NCI-H524 (cell line): ENCODE measurements at regions not wholly inside any gene's neighbourhood (a gene's known extent, or its start where the extent isn't known, plus 50 kb on each side); places are given as distances from the start of the nearest gene placed in this dataset.
A peak's percentile ranks its signal among the peaks of the same experiment; 100 is the strongest.
"Not testable (repeated sequence)": the region's sequence is repeated elsewhere in the genome, so short reads cannot be mapped to it uniquely, and the experiment has no call there.

Source experiments
- DNase-seq, 2 experiments: peaks; one replicate each; lab custom pipeline; 2025; lab: John Stamatoyannopoulos, UW

- DNase-seq, result no peak
These were observed 362.3 kb upstream of the EPHA5 start for GRCh38 chr4:66032571-66032970.

GRCh38 chr4:66028668-66029067, 358.4 kb upstream of the EPHA5 start:
- no peak for DNase-seq

DNA sequence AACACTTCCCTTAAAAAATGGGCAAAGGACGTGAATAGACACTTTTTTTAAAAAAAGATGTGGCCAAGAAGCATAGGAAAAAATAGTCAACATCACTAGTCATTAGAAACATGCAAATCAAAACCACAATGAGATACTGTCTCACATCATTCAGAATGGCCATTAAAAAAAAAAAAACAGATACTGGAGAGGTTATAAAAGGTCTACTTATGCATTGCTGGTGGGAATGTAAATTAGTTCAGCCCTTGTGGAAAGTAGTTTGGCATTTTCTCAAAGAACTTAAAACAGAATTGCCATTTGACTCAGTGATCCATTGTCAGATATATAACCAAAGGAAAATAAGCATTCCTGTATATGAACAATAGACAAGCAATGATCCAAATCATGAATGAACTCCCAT, 352.8 kb upstream of the EPHA5 start:
- no peak for DNase-seq

DNA sequence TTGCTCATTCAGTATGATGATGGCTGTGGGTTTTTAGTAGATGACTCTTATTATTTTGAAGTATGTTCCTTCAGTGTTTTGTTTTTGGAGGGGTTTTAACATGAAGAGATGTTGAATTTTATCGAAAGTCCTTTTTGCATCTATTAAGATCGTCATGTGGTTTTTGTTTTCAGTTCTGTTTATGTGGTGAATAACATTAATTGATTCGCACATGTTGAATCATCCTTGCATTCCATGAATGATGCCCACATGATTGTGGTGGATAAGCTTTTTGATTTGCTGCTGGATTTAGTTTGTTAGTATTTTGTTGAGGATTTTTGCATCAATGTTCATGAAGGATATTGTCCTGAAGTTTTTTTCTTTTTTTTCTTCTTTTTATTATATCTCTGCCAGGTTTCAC, 347.4 kb upstream of the EPHA5 start:
- DNase-seq, result no peak

- DNase-seq, result no peak
These were observed 346.0 kb upstream of the EPHA5 start for GRCh38 chr4:66016240-66016639.

DNA sequence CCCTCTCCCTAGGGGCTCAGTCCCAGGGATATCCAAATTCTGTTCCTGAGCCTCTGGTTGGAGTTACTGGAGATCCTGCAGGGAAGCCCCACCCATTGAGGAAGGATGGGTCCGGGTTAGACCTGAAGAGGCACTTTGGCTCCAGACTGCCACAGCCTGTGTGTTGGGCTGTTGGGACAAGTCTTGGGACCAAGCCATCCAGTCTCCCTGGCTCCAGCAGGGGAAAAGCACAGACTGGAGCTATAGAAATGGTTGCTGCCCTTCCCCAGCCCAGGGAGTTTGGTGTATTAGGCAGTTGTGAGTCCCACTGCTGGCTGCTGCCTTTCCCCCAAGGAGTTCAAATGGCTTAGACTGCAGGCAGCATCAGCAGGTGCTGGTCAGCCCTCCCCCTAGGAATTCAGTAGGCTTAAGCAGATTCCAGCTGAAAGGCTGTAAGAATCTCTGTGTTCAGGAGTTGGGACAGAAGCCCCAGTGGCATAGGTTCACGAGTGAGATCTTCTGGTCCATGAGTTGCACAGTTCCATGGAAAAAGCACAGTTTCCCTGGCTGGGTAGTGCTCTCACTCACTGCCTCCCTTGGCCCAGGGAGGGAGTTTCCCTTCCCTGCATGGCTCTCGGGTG, 344.0 kb upstream of the EPHA5 start:
- DNase-seq, result no peak

DNA sequence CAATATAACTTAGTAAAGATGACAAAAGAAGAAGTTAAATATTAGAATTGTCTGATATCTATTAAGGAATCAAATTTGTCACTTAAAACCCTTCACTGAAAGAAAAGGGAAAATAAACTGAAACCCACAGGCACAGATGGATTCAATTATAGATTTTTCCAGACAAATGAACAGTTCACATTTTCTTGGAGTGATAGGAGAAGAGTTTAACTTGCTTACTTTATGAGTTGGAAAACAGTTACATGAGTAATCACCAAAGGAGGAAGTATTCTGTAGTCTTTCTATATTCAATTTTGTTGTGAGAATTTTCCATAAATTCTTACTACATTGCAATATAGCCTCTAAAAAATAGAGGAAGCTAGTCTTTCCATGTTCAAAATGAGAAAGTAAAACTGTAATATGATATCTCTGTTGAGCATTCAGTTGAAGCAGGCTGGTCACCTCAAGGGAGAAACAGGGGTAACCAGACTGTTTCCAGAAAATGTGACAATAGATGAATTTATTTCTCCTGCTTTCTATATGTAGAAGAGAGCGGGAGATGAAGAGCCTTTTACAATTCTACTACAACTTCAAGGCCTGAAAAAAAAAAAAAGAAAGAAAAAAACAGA, 330.3 kb upstream of the EPHA5 start:
- no peak for DNase-seq

GRCh38 chr4:65999518-65999871, 329.2 kb upstream of the EPHA5 start:
- no peak for DNase-seq

DNA sequence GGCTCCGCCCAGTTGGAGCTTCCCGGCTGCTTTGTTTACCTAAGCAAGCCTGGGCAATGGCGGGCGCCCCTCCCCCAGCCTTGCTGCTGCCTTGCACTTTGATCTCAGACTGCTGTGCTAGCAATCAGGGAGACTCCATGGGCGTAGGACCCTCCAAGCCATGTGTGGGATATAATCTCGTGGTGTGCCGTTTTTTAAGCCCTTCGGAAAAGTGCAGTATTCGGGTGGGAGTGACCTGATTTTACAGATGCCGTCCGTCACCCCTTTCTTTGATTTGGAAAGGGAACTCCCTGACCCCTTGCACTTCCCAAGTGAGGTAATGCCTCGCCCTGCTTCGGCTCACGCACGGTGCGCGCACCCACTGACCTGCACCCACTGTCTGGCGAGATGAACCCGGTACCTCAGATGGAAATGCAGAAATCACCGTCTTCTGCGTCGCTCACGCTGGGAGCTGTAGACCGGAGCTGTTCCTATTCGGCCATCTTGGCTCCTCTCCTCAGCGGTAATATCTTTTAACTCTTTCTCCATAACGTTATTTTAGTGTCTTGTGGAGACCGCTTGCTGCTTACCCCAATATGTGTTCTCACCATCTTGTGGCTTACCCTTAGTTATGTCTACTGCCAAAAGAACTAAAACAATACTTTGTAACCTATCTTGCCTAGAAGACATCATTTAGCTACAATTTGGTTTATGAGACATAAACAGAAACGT, 328.7 kb upstream of the EPHA5 start:
- DNase-seq, result not testable (repeated sequence)

DNA sequence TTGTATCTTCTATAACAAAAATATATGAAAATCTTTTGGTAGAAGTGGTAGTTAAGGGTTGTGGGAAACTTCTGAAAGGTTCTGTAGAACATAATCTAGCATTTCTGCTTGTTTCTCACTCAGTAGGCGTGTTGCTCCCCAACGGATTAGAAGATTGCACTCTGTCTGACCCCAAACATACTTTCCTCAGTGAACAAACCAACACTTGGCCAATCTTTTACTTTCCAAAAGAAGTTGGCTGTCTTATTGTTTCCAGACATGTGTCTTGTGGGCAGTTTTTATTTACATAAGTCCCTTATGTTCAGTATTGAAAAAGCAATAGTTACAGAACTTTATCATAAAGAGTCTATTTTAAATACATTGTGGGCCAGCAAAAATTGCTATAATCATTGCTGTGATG, 312.8 kb upstream of the EPHA5 start:
- DNase-seq, result no peak

DNA sequence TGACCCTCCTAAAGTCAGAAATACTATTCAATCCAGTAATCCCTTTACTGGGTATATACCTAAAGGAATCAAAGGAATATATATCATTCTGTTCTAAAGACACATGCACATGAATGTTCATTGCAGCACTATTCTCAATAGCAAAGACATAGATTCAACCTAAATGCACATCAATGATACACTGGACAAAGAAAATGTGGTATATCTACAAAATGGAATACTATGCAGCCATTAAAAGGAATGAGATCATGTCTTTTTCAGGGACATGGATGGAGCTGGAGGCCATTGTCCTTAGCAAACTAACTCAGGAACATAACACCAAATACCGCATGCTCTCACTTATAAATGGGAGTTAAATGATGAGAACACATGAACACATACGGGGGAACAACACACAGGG, 306.0 kb upstream of the EPHA5 start:
- no peak for DNase-seq

GRCh38 chr4:65973186-65973585, 302.9 kb upstream of the EPHA5 start:
- no peak for DNase-seq

GRCh38 chr4:65971686-65972085, 301.4 kb upstream of the EPHA5 start:
- no peak for DNase-seq

DNA sequence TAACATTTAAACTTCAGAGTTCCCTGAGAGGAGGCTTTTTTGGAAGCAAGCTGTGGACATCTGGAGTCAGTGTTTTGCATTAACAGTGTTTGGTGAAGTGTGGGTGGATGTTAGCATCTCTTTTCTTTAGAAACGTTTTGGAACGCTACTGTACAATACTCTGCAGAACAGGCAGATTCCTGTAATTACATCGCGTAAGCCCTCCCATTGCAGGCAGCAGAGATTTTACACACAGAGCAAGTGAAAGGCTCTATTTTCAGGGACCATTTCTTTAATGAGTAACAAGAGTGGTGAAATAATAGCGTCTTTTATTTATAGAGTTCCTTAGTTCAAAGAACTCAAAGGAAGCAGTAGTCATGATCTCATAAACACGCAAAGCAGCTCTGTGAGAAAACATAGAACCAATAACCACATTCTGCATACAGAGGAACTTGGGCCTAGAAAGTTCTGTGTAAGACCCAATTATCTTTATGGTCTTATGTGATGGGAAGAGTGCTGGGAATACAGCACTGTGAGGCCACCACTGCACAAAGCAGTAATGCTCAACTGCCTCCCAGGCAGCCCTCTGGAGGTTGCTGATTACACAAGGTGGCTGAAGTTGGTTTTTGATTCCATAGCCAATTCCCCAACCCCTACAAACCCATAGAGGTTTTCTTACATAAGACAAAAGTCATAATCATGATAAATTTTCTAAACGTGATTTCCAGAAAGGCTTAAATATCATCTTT, 298.7 kb upstream of the EPHA5 start:
- DNase-seq, result no peak

GRCh38 chr4:65960751-65961150, 290.5 kb upstream of the EPHA5 start:
- DNase-seq, result no peak

- DNase-seq, result no peak
These were observed 284.1 kb upstream of the EPHA5 start for GRCh38 chr4:65954416-65954815.

DNA sequence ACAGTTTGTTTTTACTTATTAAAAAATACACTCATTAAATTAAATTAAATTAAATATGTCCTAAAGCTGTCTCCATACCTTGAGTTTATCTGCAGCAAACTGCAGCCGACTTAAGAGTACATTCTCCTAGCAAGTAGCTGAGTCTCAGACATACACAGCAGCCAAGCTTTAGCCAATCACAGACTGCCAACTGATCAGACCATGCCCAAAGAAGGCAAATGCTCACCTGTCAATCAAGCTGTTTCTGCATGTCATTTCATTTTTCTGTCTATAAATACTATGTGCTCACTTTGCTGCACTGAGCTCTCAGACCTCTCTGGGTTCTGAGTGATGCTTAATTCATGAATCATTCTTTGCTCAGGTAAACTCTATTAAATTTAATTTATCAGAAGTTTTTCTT, 280.9 kb upstream of the EPHA5 start:
- no peak for DNase-seq

DNA sequence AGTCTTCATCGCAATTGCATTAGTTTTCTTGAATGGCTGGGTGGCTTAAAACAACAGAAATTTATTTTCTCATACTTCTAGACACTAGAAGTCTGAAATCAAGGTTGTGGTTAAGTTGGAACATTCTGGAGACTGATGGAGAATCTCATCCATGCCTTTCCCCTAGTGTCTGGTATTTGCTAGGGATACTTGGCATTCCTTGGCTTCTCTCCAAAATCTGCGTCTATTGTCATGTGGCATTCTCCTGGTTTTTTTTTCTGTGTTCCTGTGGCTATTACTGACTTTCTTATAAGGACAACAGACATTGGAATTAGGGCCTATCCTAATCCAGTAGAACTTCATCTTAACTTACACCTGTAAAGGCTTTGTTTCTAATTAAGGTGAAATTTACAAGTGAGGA, 272.8 kb upstream of the EPHA5 start:
- no peak for DNase-seq

DNA sequence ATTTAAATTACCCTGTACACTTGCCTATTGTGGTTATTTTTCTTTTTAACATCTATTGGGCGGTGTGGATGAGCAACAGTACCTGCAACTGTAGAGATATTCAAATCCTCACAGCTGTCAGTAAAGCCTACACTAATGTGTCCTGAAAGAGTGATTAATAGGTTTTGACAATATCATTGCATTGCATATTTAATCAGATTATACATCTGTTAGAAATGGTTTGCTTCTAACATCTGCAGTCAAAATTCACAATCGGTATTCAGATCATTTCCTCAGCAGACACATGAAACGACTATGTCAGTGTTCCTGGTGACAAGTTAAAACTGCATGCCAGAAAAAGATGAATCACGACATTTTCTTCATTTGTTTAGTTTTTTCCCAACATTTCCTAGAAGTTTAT, 254.6 kb upstream of the EPHA5 start:
- peak in 1 of 2 experiments; percentile 12 for DNase-seq

DNA sequence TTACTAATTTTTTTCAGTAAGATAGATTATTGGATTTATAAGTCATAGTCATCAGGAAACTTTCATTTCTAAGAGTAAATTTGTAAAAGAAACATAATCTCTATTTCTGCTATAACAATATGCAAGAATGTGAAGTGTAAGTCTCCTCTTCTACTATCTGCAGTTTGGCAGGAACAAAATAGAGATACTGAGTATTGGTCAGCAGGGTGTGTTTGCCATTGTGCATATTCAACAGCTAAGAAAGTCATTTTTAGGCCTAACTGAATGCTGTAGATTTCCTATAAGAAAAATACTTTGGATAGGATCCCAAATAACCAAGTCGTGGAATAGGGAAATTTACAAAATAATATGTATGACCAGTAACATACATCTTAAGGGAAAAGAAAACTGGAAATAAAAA, 253.3 kb upstream of the EPHA5 start:
- no peak for DNase-seq

DNA sequence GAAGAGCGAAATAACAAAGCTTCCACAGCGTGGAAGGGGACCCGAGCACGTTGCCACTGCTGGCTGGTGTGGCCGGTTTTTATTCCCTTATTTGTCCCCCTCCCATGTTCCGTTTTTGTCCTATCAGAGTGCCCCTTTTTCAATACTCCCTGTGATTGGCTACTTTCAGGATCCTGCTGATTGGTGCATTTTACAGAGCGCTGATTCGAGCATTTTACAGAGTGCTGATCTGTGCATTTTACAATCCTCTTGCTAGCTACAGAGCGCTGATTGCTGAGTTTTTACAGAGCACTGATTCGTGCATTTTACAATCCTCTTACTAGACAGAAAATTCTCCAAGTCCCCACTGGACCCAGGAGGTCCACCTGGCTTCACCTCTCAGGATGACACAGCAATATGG, 250.9 kb upstream of the EPHA5 start:
- DNase-seq, result no peak

DNA sequence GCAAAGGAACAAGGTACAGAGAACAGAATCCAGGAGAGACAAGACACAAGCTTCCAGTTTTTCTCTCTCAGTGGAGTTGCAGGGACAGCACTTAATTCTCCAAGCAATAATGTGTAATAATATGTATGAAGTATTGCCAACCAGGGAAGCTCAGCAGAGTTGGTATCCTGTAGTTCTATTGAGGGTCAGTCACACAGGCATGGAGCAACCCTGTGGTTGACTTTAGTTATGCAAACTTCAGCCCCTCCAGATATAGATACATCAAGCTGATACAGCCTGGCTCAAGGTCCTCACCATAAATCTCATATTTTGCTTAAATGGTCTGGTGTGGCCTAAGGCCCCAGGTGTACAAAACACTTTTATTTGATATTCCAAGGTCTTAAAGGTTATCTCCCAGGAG, 248.6 kb upstream of the EPHA5 start:
- DNase-seq, result no peak

- DNase-seq, result peak; percentile 3 to 62
These were observed 247.9 kb upstream of the EPHA5 start for GRCh38 chr4:65918212-65918611.
